PC-3 (cell line): ENCODE measurements at regions not wholly inside any gene's neighbourhood (a gene's known extent, or its start where the extent isn't known, plus 50 kb on each side); places are given as distances from the start of the nearest gene placed in this dataset.
"Not testable (repeated sequence)": the region's sequence is repeated elsewhere in the genome, so short reads cannot be mapped to it uniquely, and the experiment has no call there.

Experiments used
- EZH2 ChIP-seq: fragments of 300-600 bp; sonication (generic); IDR thresholded peaks from one replicate; pipeline ENCODE4 v1.6.1; 2017; ENCODE audit warnings: antibody characterized with exemption, mild to moderate bottlenecking, low read length; ENCODE audit not compliant: unreplicated experiment
- EZH2phosphoT487 ChIP-seq: fragments of 300-600 bp; sonication (generic); IDR thresholded peaks from 2 replicates; pipeline ENCODE4 v1.6.1; 2018; ENCODE audit warnings: mild to moderate bottlenecking, antibody characterized with exemption, low read length, borderline replicate concordance
- TF ChIP-seq, protein P1 (sequence below): fragments of 300-600 bp; sonication (generic); conservative IDR thresholded peaks from 2 replicates; pipeline ENCODE4 v1.5.1; 2017; ENCODE audit warnings: antibody characterized with exemption, low read depth, mild to moderate bottlenecking, low read length

DNA sequence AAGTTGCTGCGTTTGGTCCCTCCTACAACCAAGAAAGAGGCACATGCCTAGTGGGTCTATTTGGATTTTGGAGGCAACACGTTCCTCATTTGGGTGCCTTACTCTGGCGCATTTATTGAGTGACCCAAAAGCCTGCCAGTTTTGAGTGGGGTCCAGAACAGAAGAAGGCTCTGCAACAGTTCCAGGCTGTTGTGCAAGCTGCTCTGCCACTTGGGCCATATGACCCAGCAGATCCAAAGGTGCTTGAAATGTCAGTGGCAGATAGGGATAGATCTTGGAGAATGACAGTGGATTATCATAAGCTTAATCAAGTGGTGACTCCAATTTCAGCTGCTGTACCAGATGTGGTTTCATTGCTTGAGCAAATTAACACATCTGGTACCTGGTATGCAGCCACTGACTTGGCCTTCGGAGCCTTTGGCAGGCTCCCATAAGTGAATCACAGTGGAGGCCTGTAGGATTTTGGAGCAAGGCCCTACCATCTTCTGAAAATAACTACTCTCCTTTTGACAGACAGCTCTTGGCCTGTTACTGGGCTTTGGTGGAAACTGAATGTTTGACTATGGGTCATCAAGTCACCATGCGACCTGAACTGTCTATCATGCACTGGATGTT lies 105.4 kb upstream of the NPAS2 start:
- not testable (repeated sequence) for TF ChIP-seq EZH2, EZH2phosphoT487
- TF ChIP-seq, protein P1, sequence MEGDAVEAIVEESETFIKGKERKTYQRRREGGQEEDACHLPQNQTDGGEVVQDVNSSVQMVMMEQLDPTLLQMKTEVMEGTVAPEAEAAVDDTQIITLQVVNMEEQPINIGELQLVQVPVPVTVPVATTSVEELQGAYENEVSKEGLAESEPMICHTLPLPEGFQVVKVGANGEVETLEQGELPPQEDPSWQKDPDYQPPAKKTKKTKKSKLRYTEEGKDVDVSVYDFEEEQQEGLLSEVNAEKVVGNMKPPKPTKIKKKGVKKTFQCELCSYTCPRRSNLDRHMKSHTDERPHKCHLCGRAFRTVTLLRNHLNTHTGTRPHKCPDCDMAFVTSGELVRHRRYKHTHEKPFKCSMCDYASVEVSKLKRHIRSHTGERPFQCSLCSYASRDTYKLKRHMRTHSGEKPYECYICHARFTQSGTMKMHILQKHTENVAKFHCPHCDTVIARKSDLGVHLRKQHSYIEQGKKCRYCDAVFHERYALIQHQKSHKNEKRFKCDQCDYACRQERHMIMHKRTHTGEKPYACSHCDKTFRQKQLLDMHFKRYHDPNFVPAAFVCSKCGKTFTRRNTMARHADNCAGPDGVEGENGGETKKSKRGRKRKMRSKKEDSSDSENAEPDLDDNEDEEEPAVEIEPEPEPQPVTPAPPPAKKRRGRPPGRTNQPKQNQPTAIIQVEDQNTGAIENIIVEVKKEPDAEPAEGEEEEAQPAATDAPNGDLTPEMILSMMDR: not testable (repeated sequence)
